PFSK-1 (cell line): ENCODE measurements at regions not wholly inside any gene's neighbourhood (a gene's known extent, or its start where the extent isn't known, plus 50 kb on each side); places are given as distances from the start of the nearest gene placed in this dataset.

Experiments used
- FOXP2 ChIP-seq: optimal IDR thresholded peaks from 2 replicates; pipeline ENCODE3; 2011; ENCODE audit warnings: borderline replicate concordance, control low read depth, inconsistent platforms; ENCODE audit not compliant: insufficient read depth; ENCODE audit errors: extremely low read length, extremely low read depth
- POLR2AphosphoS5 ChIP-seq: IDR thresholded peaks from 2 replicates; pipeline ENCODE4 v1.6.1; 2012; ENCODE audit warnings: low read depth, mild to moderate bottlenecking, control low read depth, low read length, moderate library complexity
- SIN3A ChIP-seq: IDR thresholded peaks from 2 replicates; pipeline ENCODE4 v1.6.1; 2012; ENCODE audit warnings: mild to moderate bottlenecking, low read length, moderate library complexity, borderline replicate concordance; ENCODE audit not compliant: insufficient read depth
- TAF1 ChIP-seq: IDR thresholded peaks from 2 replicates; pipeline ENCODE4 v1.6.1; 2012; ENCODE audit warnings: low read length, control low read depth, borderline replicate concordance; ENCODE audit not compliant: insufficient read depth
- TF ChIP-seq, protein P1 (sequence below), 2 experiments: IDR thresholded peaks; 2 replicates each; pipeline versions ENCODE4 v1.6.1 to v1.8.0; 2011 to 2012; ENCODE audit warnings: low read depth in 2 of 2, low read length in 2 of 2, control low read depth in 1 of 2, inconsistent platforms in 1 of 2, mild to moderate bottlenecking in 1 of 2, moderate library complexity in 1 of 2; ENCODE audit not compliant: insufficient read depth in 1 of 2

DNA sequence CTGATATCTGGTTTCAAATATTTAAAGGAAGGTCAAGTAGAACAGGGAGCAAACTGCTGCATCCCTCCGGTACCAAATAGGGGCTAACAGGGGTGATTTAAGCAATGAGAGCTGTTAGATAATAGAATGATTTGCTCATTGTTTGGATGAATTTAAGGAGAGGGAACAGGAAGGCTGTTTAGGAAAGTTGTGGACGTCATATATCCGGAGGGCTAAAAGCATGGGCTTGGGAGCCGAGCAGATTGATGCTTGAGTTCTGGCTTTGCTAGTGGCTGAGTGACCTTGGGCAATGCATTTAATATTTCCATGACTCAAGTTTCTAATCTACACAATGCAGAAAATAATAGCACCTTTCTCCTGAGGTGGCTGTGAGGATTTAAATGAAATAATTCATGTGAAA, 85.4 kb upstream of the RPS23 start:
- no peak for TF ChIP-seq TAF1
- no peak for TF ChIP-seq POLR2AphosphoS5
- TF ChIP-seq FOXP2, result no peak
- TF ChIP-seq, protein P1, sequence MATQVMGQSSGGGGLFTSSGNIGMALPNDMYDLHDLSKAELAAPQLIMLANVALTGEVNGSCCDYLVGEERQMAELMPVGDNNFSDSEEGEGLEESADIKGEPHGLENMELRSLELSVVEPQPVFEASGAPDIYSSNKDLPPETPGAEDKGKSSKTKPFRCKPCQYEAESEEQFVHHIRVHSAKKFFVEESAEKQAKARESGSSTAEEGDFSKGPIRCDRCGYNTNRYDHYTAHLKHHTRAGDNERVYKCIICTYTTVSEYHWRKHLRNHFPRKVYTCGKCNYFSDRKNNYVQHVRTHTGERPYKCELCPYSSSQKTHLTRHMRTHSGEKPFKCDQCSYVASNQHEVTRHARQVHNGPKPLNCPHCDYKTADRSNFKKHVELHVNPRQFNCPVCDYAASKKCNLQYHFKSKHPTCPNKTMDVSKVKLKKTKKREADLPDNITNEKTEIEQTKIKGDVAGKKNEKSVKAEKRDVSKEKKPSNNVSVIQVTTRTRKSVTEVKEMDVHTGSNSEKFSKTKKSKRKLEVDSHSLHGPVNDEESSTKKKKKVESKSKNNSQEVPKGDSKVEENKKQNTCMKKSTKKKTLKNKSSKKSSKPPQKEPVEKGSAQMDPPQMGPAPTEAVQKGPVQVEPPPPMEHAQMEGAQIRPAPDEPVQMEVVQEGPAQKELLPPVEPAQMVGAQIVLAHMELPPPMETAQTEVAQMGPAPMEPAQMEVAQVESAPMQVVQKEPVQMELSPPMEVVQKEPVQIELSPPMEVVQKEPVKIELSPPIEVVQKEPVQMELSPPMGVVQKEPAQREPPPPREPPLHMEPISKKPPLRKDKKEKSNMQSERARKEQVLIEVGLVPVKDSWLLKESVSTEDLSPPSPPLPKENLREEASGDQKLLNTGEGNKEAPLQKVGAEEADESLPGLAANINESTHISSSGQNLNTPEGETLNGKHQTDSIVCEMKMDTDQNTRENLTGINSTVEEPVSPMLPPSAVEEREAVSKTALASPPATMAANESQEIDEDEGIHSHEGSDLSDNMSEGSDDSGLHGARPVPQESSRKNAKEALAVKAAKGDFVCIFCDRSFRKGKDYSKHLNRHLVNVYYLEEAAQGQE (IDR thresholded peaks at IDR 0.05; ENCODE audit: insufficient read depth in 1 of 2, low read depth in 2 of 2, low read length in 2 of 2), result no peak
- TF ChIP-seq SIN3A, result no peak

- TF ChIP-seq FOXP2, result no peak
- no peak for TF ChIP-seq POLR2AphosphoS5
- no peak for TF ChIP-seq SIN3A
- TF ChIP-seq, protein P1 (IDR thresholded peaks at IDR 0.05; ENCODE audit: insufficient read depth in 1 of 2, low read depth in 2 of 2, low read length in 2 of 2), result no peak
- TF ChIP-seq TAF1, result no peak
Observed at GRCh38 chr5:82362636-82363035, 84.5 kb upstream of the RPS23 start.

GRCh38 chr5:82360022-82360421, 81.9 kb upstream of the RPS23 start:
- TF ChIP-seq POLR2AphosphoS5 (no peak), TAF1 (no peak), SIN3A (no peak), FOXP2 (no peak)
- TF ChIP-seq, protein P1 (IDR thresholded peaks at IDR 0.05; ENCODE audit: insufficient read depth in 1 of 2, low read depth in 2 of 2, low read length in 2 of 2), result no peak

GRCh38 chr5:82359272-82359671, 81.1 kb upstream of the RPS23 start:
- TF ChIP-seq SIN3A (no peak), FOXP2 (no peak), TAF1 (no peak), POLR2AphosphoS5 (no peak)
- TF ChIP-seq, protein P1 (IDR thresholded peaks at IDR 0.05; ENCODE audit: insufficient read depth in 1 of 2, low read depth in 2 of 2, low read length in 2 of 2), result no peak

- TF ChIP-seq, protein P1 (IDR thresholded peaks at IDR 0.05; ENCODE audit: insufficient read depth in 1 of 2, low read depth in 2 of 2, low read length in 2 of 2), result no peak
- TF ChIP-seq FOXP2 (no peak), POLR2AphosphoS5 (no peak), SIN3A (no peak), TAF1 (no peak)
Observed at GRCh38 chr5:82358457-82358856, 80.3 kb upstream of the RPS23 start.
